MG63 (cell line): ENCODE measurements at regions not wholly inside any gene's neighbourhood (a gene's known extent, or its start where the extent isn't known, plus 50 kb on each side); places are given as distances from the start of the nearest gene placed in this dataset.
"Not testable (repeated sequence)": the region's sequence is repeated elsewhere in the genome, so short reads cannot be mapped to it uniquely, and the experiment has no call there.

ENCODE experiments used
- DNase-seq: peaks from one replicate; pipeline ENCODE4 v3.0.0-alpha.2; 2020
- H3K27me3 ChIP-seq: fragments of 250-450 bp; sonication (Bioruptor Pico); 2 replicates; pipeline ENCODE4 v1.5.1; 2020; ENCODE audit warnings: mild to moderate bottlenecking, moderate library complexity
- H3K36me3 ChIP-seq: fragments of 250-450 bp; sonication (Bioruptor Pico); 2 replicates; pipeline ENCODE4 v1.5.1; 2020; ENCODE audit warnings: mild to moderate bottlenecking, moderate library complexity
- H3K4me3 ChIP-seq: fragments of 250-450 bp; sonication (Bioruptor Pico); 2 replicates; pipeline ENCODE4 v1.5.1; 2020; ENCODE audit warnings: mild to moderate bottlenecking, moderate library complexity
- H3K9me3 ChIP-seq: fragments of 250-450 bp; sonication (Bioruptor Pico); 2 replicates; pipeline ENCODE4 v1.5.1; 2020; ENCODE audit warnings: mild to moderate bottlenecking, moderate library complexity

DNA sequence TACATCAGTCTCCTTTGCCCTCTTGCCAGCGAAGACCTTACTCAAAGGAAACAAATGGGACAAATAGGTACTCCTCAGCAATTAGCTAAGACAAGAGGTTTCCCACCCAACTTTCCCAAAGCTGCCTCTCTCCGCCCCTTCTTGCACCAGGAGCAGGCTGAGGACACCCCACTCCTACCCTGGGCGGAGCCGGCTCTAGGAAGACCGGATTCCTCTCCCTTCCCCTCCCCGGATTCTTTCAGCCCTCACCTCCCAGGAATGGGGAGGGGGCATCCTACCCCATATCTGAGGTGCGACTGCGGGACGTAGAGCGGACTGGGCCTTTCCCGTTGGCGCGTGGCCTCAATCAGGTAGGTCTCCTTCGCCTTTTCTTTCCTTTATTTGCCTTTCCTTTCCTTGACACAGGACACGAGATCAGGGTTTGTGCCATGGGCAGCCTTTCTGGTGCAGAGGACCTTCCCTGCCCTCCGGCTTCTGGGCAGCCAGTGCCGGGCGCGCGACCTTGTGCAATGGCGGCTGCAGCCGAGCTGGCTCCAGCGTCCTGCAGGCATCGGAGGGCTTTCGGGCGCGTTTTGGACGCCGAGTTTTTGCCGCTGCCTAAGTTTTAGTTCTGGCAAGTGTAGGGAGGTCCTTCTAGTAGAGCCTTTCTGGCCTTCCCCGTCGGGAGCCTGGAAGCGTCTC is 279.9 kb downstream of the PLS3 start:
- H3K36me3 ChIP-seq, H3K4me3 ChIP-seq, DNase-seq, H3K9me3 ChIP-seq, H3K27me3 ChIP-seq: not testable (repeated sequence)

GRCh38 chrX:115850986-115851385 is 290.0 kb downstream of the PLS3 start:
- H3K27me3 ChIP-seq, H3K4me3 ChIP-seq, DNase-seq, H3K36me3 ChIP-seq, H3K9me3 ChIP-seq: not testable (repeated sequence)

GRCh38 chrX:115853260-115853659 is 292.3 kb downstream of the PLS3 start:
- H3K36me3 ChIP-seq, H3K27me3 ChIP-seq, H3K4me3 ChIP-seq, DNase-seq, H3K9me3 ChIP-seq: not testable (repeated sequence)

- not testable (repeated sequence) for DNase-seq, H3K27me3 ChIP-seq, H3K9me3 ChIP-seq, H3K36me3 ChIP-seq, H3K4me3 ChIP-seq
Measured at GRCh38 chrX:115881170-115881569, 289.4 kb upstream of the AGTR2 start.

GRCh38 chrX:115884121-115884520 is 286.4 kb upstream of the AGTR2 start:
- DNase-seq, H3K4me3 ChIP-seq, H3K27me3 ChIP-seq, H3K9me3 ChIP-seq, H3K36me3 ChIP-seq: not testable (repeated sequence)

DNA sequence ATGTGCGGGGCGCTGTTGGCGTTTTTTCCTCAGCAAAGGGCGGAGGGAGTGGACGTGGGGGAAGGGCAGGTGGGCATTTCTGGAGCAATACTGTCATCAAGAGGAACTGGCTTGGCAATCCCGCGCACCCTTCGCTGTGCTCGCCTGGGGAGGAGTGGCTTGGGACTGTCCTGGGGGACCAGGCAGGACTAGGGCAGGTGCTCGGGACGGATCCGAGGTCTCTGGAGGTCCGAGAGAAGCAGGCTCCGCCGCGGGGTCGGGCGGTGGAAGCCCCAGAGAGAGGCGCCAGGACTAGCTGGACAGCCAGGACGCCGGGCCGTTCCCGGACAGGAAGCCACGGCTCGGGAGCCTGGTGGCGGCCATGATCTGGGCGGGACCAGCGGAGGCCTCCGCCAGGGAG is 282.5 kb upstream of the AGTR2 start:
- not testable (repeated sequence) for DNase-seq, H3K9me3 ChIP-seq, H3K4me3 ChIP-seq, H3K27me3 ChIP-seq, H3K36me3 ChIP-seq

- H3K27me3 ChIP-seq, H3K9me3 ChIP-seq, H3K36me3 ChIP-seq, H3K4me3 ChIP-seq, DNase-seq: not testable (repeated sequence)
Measured at GRCh38 chrX:115888519-115888918, 282.0 kb upstream of the AGTR2 start.

- H3K4me3 ChIP-seq = no peak overlapping the region
- no peak for DNase-seq
- H3K36me3 ChIP-seq = no peaks in the 10 kb centered on the region
- no peaks in the 10 kb centered on the region for H3K9me3 ChIP-seq
- H3K27me3 ChIP-seq = no peaks in the 10 kb centered on the region
Measured at GRCh38 chrX:115889121-115889890, 281.2 kb upstream of the AGTR2 start.

- Histone ChIP-seq H3K36me3 (no peaks in the 10 kb centered on the region), H3K27me3 (no peaks in the 10 kb centered on the region), H3K9me3 (no peaks in the 10 kb centered on the region), H3K4me3 (no peak overlapping the region)
- peak; percentile 3 for DNase-seq
Measured at GRCh38 chrX:115892056-115892708, 278.4 kb upstream of the AGTR2 start.

- DNase-seq = no peak
- Histone ChIP-seq H3K36me3 (no peaks in the 10 kb centered on the region), H3K27me3 (no peaks in the 10 kb centered on the region), H3K4me3 (no peak overlapping the region), H3K9me3 (no peaks in the 10 kb centered on the region)
Measured at GRCh38 chrX:115892787-115893671, 277.5 kb upstream of the AGTR2 start.

DNA sequence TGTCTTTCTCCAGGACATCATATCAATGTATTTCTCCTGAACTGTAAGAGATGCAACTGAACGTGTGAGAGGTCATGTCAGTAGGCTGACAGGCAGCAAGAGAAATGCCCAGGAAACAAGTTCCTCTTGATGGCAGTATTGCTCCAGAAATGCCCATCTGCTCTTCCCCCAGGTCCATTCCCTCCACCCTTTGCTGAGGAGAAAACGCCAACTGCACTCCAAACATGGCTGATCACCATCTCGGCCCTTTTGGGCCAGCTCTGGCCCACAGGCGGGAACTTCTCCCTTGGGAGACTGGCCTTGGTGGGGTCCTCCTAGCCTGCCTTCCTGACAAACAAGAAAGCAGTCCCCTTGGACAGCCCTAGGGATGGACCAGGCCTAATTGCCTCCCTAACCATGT is 276.5 kb upstream of the AGTR2 start:
- H3K9me3 ChIP-seq = no peaks in the 10 kb centered on the region
- no peaks in the 10 kb centered on the region for H3K36me3 ChIP-seq
- no peak for DNase-seq
- no peaks in the 10 kb centered on the region for H3K27me3 ChIP-seq
- no peak overlapping the region for H3K4me3 ChIP-seq

DNA sequence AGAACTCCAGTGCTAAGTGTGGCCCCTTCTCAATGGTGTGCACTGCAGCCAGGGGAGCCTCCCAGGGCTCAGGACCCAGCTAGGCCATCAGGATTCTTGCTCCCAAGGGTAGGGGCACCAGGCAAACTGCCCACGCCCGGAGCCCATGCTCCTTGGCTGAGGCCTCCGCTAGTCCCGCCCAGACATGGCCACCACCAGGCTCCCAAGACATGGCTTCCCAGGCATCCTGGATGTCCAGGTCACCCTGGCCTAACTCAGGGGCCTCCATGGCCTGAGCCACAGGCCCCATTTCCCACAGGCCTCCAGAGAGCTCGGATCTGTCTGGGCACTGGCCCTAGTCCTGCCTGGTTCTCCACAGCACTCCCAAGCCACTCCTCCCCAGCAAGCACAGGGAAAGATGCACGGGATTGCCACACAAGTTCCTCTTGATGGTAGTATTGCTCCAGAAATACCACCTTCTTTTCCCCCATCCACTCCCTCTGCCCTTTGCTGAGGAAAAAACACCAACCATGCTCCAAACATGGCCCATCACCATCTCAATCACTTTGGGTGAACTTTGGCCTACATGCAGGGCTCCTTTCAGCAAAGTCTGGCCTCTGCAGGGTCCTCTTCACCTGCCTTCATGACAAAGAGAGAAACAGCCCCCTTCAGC is 274.7 kb upstream of the AGTR2 start:
- H3K27me3 ChIP-seq = no peaks in the 10 kb centered on the region
- no peak for DNase-seq
- H3K9me3 ChIP-seq = no peaks in the 10 kb centered on the region
- H3K36me3 ChIP-seq = no peaks in the 10 kb centered on the region
- no peak overlapping the region for H3K4me3 ChIP-seq

- Histone ChIP-seq H3K27me3 (no peaks in the 10 kb centered on the region), H3K36me3 (no peaks in the 10 kb centered on the region), H3K9me3 (no peaks in the 10 kb centered on the region), H3K4me3 (no peak overlapping the region)
- DNase-seq = no peak
Measured at GRCh38 chrX:115896362-115896761, 274.2 kb upstream of the AGTR2 start.

- Histone ChIP-seq H3K4me3 (no peak overlapping the region), H3K9me3 (no peaks in the 10 kb centered on the region), H3K36me3 (no peaks in the 10 kb centered on the region), H3K27me3 (no peaks in the 10 kb centered on the region)
- no peak for DNase-seq
Measured at GRCh38 chrX:115897956-115898355, 272.6 kb upstream of the AGTR2 start.

- no peaks in the 10 kb centered on the region for H3K9me3 ChIP-seq
- no peaks in the 10 kb centered on the region for H3K27me3 ChIP-seq
- no peaks in the 10 kb centered on the region for H3K36me3 ChIP-seq
- no peak overlapping the region for H3K4me3 ChIP-seq
- no peak for DNase-seq
Measured at GRCh38 chrX:115898382-115899001, 272.1 kb upstream of the AGTR2 start.

- no peaks in the 10 kb centered on the region for H3K9me3 ChIP-seq
- H3K36me3 ChIP-seq = no peaks in the 10 kb centered on the region
- H3K4me3 ChIP-seq = no peak overlapping the region
- no peaks in the 10 kb centered on the region for H3K27me3 ChIP-seq
- DNase-seq = no peak
Measured at GRCh38 chrX:115900425-115900824, 270.1 kb upstream of the AGTR2 start.
